LNCAP (cell line): ENCODE measurements at regions not wholly inside any gene's neighbourhood (a gene's known extent, or its start where the extent isn't known, plus 50 kb on each side); places are given as distances from the start of the nearest gene placed in this dataset.

Experiments
- TF ChIP-seq, protein P1 (sequence below): fragments of 450-650 bp; IDR thresholded peaks from 2 replicates; pipeline ENCODE4 v1.5.1; 2017; ENCODE audit warnings: mild to moderate bottlenecking

DNA sequence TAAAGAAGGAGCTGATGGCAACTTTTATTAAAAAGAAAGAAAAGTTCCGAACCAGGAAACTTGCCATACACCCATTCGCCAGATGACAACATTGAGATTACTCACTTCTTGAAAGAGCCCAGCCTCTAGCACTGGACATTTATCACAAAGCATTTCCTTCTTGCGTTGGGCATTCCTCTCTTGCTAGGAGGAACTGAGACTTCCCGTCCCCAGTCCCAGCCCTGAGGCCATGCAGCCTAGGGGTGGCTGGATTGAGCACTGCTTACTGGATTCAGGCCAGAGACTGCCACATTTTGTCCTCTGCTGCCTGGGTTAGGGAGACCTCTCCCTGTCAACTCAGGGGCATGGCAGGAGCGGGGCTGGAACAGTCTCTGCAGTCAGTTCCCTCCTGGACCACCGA lies 80.1 kb downstream of the SDC1 start:
- TF ChIP-seq, protein P1, sequence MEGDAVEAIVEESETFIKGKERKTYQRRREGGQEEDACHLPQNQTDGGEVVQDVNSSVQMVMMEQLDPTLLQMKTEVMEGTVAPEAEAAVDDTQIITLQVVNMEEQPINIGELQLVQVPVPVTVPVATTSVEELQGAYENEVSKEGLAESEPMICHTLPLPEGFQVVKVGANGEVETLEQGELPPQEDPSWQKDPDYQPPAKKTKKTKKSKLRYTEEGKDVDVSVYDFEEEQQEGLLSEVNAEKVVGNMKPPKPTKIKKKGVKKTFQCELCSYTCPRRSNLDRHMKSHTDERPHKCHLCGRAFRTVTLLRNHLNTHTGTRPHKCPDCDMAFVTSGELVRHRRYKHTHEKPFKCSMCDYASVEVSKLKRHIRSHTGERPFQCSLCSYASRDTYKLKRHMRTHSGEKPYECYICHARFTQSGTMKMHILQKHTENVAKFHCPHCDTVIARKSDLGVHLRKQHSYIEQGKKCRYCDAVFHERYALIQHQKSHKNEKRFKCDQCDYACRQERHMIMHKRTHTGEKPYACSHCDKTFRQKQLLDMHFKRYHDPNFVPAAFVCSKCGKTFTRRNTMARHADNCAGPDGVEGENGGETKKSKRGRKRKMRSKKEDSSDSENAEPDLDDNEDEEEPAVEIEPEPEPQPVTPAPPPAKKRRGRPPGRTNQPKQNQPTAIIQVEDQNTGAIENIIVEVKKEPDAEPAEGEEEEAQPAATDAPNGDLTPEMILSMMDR = no peak

DNA sequence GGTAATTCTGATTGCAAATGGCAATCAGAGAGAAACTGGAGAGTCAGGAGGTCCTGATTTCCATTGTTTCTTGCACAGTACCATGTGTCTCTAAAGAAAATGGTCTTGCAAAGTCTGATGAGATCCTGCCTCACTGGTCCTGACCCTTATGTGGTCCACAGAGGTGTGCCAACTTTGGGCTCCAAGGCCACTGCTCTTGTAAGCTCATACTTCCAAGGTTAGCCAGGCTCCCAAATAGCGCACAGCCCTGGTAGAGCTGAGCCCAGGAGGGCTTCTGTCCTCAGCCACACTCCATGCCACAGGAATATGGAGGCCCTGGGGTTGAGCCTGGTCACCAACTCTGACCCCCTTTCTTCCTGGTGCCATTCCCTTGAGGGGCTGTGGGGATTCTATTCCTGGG lies 80.7 kb downstream of the SDC1 start:
- TF ChIP-seq, protein P1 = no peak

DNA sequence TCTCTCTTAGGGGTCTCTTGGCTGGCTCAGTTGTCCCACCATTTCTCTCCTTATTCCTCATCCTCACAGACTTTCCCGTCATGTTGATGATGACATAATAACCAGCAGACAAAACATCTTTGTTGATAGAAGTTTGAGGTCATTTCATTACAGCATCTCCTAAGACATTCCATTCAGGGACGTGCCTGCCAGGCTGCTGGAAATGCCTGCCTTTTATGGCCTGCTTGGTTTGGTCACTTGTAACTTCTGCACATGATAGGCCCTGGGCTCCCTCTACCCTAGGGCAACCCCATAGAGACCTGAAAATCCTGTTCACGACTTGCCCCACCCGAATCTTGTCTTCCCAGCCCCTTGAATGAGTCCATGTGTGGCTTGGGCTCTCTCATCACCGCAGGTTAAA lies 81.7 kb downstream of the SDC1 start:
- TF ChIP-seq, protein P1 = no peak

DNA sequence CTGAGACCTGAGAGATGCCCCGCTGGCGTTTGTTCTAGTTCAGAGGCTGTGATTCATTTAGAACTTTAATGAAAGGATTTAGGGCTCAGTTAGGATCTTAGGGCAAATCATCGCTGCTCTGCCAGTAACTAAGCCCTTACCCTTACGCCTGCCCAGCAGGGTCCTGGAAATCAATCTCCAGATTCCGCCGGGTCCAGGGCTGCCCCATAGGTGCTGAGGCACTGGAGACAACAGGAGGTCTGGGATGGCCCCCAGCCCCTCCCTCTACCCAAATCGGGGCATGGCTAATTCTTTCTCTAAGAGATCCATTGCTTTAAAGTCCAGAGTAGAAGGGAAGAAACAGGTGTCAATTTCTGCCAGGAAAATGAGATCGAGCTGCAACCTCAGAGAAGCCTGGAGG lies 83.1 kb downstream of the SDC1 start:
- TF ChIP-seq, protein P1 = no peak

DNA sequence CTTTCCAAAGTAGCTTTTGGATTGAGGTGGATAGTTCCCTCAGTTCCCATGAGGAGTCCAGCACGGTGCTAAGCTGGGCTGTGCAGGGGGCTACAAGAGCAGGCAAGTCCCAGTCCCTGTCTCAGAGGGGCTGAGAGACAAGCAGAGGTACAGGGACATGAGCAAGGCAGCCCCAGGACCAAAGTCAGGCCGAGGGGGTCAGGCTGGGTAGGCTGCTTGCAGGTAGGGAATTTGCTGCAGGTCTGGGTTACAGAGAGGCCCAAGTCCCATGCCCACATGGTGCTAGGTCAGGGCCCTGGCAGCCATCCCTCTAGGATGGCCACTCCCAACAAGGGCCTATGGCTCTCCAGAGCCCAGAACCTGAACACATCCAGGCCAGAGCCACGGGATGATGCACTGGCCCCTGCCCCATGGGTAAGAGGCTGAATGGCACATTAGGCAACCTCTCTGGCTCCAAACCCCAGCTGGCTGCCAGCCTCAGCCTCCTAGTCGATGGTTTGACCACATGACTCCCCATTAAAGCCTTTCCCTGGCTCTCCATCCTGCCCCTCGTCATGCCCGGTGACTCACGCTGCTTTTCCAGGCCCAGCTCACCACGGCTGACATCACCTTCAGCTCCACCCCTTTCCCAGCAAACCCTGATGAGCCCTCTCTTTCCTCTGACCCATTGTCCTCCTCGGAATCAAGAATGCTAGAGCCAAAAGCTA lies 83.7 kb downstream of the SDC1 start:
- TF ChIP-seq, protein P1 = no peak

DNA sequence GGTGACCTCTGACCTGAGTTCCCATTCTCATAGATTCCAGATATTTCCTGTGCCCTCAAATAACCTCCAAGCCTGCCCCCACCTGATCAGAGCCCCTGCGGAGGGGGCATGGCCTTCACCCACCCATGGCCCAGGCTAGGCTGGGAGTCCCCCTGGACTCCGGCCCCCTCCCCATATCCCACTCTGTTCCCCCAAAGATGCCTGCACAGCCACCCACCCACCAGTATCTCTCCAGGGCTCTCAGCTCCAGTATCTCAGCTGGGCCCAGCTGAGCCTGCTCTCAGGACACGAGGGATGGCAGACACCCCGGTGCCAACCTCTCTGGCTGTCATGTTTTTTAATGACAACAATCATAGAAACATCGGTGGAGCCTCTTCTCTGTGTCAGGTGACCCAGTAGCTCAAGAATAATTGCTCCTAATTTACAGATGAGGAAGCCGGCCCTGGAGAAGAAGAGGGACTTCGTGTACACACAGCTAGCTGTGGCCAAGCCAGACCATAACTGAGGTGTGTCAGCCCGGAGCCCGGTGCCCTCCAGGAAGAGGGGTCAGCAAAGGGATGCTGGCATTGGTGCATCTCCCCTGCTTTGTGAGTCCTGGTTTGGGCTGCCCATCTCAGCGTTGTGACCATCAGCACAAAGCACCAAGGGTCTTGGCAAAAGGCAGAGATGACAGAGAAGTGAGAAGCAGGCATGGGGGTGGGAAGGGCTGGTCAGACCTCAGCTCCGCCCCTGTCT lies 84.4 kb downstream of the SDC1 start:
- TF ChIP-seq, protein P1 = no peak

DNA sequence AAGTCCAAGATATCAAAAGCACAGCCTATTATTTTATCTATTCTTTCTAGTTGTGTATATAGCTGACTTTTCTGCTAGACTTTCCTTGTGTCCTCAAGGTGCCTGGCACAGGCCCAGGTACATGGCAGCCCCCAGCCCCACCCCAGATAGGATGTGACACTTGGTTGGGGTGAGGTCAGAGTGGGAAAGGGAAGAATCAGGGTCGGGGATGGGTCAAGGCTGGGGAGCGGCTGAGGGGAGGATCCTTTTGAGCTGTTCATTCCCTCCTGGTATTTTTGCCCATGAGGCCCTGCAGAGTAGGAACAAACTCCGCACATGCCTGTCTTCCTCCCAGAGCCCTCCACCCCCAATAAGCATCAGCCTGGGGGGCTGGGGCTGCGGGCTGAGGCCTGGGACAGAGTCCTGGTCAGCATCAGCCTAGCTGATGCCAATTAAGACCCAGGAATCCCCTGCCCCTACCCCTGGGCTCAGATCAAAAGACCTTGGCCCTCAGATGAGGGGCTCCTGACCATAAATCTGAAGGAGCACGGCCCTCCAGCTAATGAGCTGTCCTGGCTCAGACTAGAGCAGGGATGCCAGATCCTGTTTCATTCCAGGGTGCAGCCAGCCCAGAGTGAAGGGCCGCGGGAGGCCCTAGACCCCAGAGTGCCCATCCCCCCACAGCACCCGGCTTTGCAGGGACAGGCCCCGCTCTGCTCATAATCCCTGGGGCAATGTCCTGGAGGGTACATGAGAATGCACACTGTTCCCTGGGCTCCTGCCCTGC lies 85.3 kb downstream of the SDC1 start:
- TF ChIP-seq, protein P1 = no peak
